GM04503 (cell line): ENCODE measurements at regions not wholly inside any gene's neighbourhood (a gene's known extent, or its start where the extent isn't known, plus 50 kb on each side); places are given as distances from the start of the nearest gene placed in this dataset.
A peak's percentile ranks its signal among the peaks of the same experiment; 100 is the strongest.
"Not testable (repeated sequence)": the region's sequence is repeated elsewhere in the genome, so short reads cannot be mapped to it uniquely, and the experiment has no call there.

Source experiments
- DNase-seq: peaks from one replicate; pipeline ENCODE4 v3.0.0-alpha.2; 2012; ENCODE audit warnings: low read depth

- no peak for DNase-seq
These were observed 186.7 kb downstream of the UACA start for GRCh38 chr15:70576696-70577095.

- DNase-seq: no peak
These were observed 187.1 kb downstream of the UACA start for GRCh38 chr15:70576276-70576675.

- peak; percentile 25 for DNase-seq
These were observed 187.8 kb downstream of the UACA start for GRCh38 chr15:70575231-70576226.

GRCh38 chr15:70574325-70574724 is 189.0 kb downstream of the UACA start:
- DNase-seq: not testable (repeated sequence)

GRCh38 chr15:70573121-70573850 is 190.1 kb downstream of the UACA start:
- no peak for DNase-seq

GRCh38 chr15:70569714-70570231 is 193.6 kb downstream of the UACA start:
- no peak for DNase-seq

- DNase-seq: peak; percentile 68
These were observed 194.2 kb downstream of the UACA start for GRCh38 chr15:70569091-70569713.

GRCh38 chr15:70566989-70567388 is 196.4 kb downstream of the UACA start:
- no peak for DNase-seq

- DNase-seq: no peak
These were observed 197.1 kb downstream of the UACA start for GRCh38 chr15:70566047-70566835.

- no peak for DNase-seq
These were observed 199.7 kb downstream of the UACA start for GRCh38 chr15:70563561-70564095.

GRCh38 chr15:70562906-70563305 is 200.5 kb downstream of the UACA start:
- no peak for DNase-seq

- no peak for DNase-seq
These were observed 201.5 kb downstream of the UACA start for GRCh38 chr15:70561885-70562284.

GRCh38 chr15:70560617-70561328 is 202.6 kb downstream of the UACA start:
- DNase-seq: no peak

- no peak for DNase-seq
These were observed 203.8 kb downstream of the UACA start for GRCh38 chr15:70559265-70560239.

GRCh38 chr15:70558406-70559264 is 204.7 kb downstream of the UACA start:
- no peak for DNase-seq

GRCh38 chr15:70557521-70558258 is 205.7 kb downstream of the UACA start:
- no peak for DNase-seq

- DNase-seq: no peak
These were observed 206.6 kb downstream of the UACA start for GRCh38 chr15:70556779-70557178.
